ENCODE measurements at regions not wholly inside any gene's neighbourhood (a gene's known extent, or its start where the extent isn't known, plus 50 kb on each side); places are given as distances from the start of the nearest gene placed in this dataset.

DNA sequence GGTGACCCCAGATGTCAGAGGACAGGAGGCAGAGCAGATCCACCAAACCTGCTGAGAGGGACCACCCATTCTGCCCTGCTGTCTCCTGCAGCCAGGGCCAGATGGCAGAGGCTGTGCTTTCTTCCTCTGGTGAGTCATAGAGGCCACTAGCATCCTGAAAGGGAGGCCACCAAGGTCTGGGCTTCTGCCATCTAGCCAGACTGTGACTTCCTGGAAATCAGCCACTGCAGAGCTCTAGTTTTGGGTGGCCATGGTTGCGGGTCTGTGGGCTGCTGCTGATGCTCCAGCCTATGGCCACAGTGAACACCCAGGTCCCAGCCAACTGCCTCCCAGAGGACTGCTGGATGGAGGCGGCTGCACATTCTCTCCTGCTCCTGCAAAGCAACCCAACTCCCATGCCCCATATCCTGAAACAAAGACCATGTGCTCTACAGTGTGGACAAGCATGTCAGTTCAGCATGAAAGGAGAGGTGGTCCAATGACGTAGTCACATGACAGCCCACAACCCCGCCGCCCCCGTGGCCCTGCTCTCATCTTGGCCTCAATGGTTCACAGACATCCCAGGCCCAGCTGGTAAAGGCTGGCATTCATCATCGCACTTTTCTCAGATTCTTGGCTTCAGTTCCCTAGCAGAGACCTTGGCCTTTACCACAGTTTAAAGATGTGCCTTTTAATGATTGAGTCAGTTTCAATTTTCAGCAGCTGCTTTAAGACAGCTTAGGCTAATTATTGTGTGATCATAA lies 73.9 kb upstream of the CXCL12 start:
- Mint-ChIP-seq H3K36me3 (no peaks in the 10 kb centered on the region), H3K4me3 (no peak overlapping the region), H3K27me3 (ENCODE audit: low read depth in 3 of 3) (peaks cover 2 to 7% (median 5%) of the 10 kb centered on the region in 3 donors), H3K4me1 (peaks cover 2% of the 10 kb centered on the region), H3K9me3 (peaks cover 0 to 12% (median 4%) of the 10 kb centered on the region in 7 donors), H3K27ac (no peak overlapping the region)
- no peak for DNase-seq
- no peak overlapping the region for H3K9ac ChIP-seq (ENCODE audit: insufficient read depth, low read length, poor library complexity, severe bottlenecking)
- H3K4me3 ChIP-seq (replicated peaks in 1 of 3; ENCODE audit: low read depth in 2 of 3, low read length in 3 of 3), result no peak overlapping the region
- H3K79me2 ChIP-seq (ENCODE audit: insufficient read depth, low read length), result no peaks in the 10 kb centered on the region
- H3K27ac ChIP-seq (ENCODE audit: low read depth in 1 of 2, low read length in 2 of 2), result no peak overlapping the region
- H3K4me1 ChIP-seq (ENCODE audit: control insufficient read depth in 1 of 2, insufficient read depth in 2 of 2, low read length in 2 of 2), result no peaks in the 10 kb centered on the region
- H3K27me3 ChIP-seq (ENCODE audit: control insufficient read depth in 2 of 2, insufficient read depth in 2 of 2, low read length in 2 of 2), result no peaks in the 10 kb centered on the region
- no peak overlapping the region for H3K4me2 ChIP-seq (replicated peaks; ENCODE audit: extremely low read depth, low read length, poor library complexity, severe bottlenecking)
- TF ChIP-seq, protein P1, sequence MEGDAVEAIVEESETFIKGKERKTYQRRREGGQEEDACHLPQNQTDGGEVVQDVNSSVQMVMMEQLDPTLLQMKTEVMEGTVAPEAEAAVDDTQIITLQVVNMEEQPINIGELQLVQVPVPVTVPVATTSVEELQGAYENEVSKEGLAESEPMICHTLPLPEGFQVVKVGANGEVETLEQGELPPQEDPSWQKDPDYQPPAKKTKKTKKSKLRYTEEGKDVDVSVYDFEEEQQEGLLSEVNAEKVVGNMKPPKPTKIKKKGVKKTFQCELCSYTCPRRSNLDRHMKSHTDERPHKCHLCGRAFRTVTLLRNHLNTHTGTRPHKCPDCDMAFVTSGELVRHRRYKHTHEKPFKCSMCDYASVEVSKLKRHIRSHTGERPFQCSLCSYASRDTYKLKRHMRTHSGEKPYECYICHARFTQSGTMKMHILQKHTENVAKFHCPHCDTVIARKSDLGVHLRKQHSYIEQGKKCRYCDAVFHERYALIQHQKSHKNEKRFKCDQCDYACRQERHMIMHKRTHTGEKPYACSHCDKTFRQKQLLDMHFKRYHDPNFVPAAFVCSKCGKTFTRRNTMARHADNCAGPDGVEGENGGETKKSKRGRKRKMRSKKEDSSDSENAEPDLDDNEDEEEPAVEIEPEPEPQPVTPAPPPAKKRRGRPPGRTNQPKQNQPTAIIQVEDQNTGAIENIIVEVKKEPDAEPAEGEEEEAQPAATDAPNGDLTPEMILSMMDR (IDR thresholded peaks at IDR 0.05), result no peak
- H3K9me3 ChIP-seq (replicated peaks in 1 of 2; ENCODE audit: control insufficient read depth in 1 of 2, insufficient read depth in 1 of 2, low read length in 2 of 2), result no peaks in the 10 kb centered on the region
- intact Hi-C loops (cut with micrococcal nuclease), result no loop called here
- no peaks in the 10 kb centered on the region for H4K20me1 ChIP-seq (ENCODE audit: insufficient read depth, low read length)
- H3K36me3 ChIP-seq (replicated peaks in 1 of 2; ENCODE audit: control insufficient read depth in 1 of 2, insufficient read depth in 2 of 2, low read length in 2 of 2), result no peaks in the 10 kb centered on the region
- 91% methylated on average over 6 of the region's 7 CpGs for WGBS (ENCODE audit: insufficient coverage)
- no peak overlapping the region for H2AFZ ChIP-seq (ENCODE audit: insufficient read depth, low read depth, low read length, poor library complexity, severe bottlenecking)

GRCh38 chr10:44459671-44460070 lies 74.8 kb upstream of the CXCL12 start:
- Mint-ChIP-seq H3K4me1 (peaks cover 2% of the 10 kb centered on the region), H3K36me3 (no peaks in the 10 kb centered on the region), H3K27me3 (ENCODE audit: low read depth in 3 of 3) (peaks cover 2 to 8% (median 5%) of the 10 kb centered on the region in 3 donors), H3K4me3 (no peak overlapping the region), H3K27ac (no peak overlapping the region), H3K9me3 (peaks cover 0 to 7% (median 1%) of the 10 kb centered on the region in 7 donors)
- H3K4me1 ChIP-seq (ENCODE audit: control insufficient read depth in 1 of 2, insufficient read depth in 2 of 2, low read length in 2 of 2), result peaks cover under 1% of the 10 kb centered on the region in 2 donors
- H3K9ac ChIP-seq (ENCODE audit: insufficient read depth, low read length, poor library complexity, severe bottlenecking), result no peak overlapping the region
- H4K20me1 ChIP-seq (ENCODE audit: insufficient read depth, low read length), result no peaks in the 10 kb centered on the region
- no peaks in the 10 kb centered on the region for H3K9me3 ChIP-seq (replicated peaks in 1 of 2; ENCODE audit: control insufficient read depth in 1 of 2, insufficient read depth in 1 of 2, low read length in 2 of 2)
- TF ChIP-seq, protein P1 (IDR thresholded peaks at IDR 0.05), result no peak
- intact Hi-C loops (cut with micrococcal nuclease), result no loop called here
- no peaks in the 10 kb centered on the region for H3K79me2 ChIP-seq (ENCODE audit: insufficient read depth, low read length)
- no peak overlapping the region for H3K4me2 ChIP-seq (replicated peaks; ENCODE audit: extremely low read depth, low read length, poor library complexity, severe bottlenecking)
- DNase-seq, result no peak
- 55% methylated on average over 2 of the region's 2 CpGs for WGBS (ENCODE audit: insufficient coverage)
- H3K27ac ChIP-seq (ENCODE audit: low read depth in 1 of 2, low read length in 2 of 2), result no peak overlapping the region
- H2AFZ ChIP-seq (ENCODE audit: insufficient read depth, low read depth, low read length, poor library complexity, severe bottlenecking), result no peak overlapping the region
- no peak overlapping the region for H3K4me3 ChIP-seq (replicated peaks in 1 of 3; ENCODE audit: low read depth in 2 of 3, low read length in 3 of 3)
- no peaks in the 10 kb centered on the region for H3K36me3 ChIP-seq (replicated peaks in 1 of 2; ENCODE audit: control insufficient read depth in 1 of 2, insufficient read depth in 2 of 2, low read length in 2 of 2)
- H3K27me3 ChIP-seq (ENCODE audit: control insufficient read depth in 2 of 2, insufficient read depth in 2 of 2, low read length in 2 of 2), result no peaks in the 10 kb centered on the region

Data from CD14-positive monocyte (primary cell).